GM19035 (cell line): ENCODE measurements at regions not wholly inside any gene's neighbourhood (a gene's known extent, or its start where the extent isn't known, plus 50 kb on each side); places are given as distances from the start of the nearest gene placed in this dataset.
"Not testable (repeated sequence)": the region's sequence is repeated elsewhere in the genome, so short reads cannot be mapped to it uniquely, and the experiment has no call there.

Source experiments
- ATAC-seq: cut with Tn5 transposase; IDR thresholded peaks from one replicate; pipeline ENCODE4 v1.9.1; 2021; ENCODE audit not compliant: unreplicated experiment

DNA sequence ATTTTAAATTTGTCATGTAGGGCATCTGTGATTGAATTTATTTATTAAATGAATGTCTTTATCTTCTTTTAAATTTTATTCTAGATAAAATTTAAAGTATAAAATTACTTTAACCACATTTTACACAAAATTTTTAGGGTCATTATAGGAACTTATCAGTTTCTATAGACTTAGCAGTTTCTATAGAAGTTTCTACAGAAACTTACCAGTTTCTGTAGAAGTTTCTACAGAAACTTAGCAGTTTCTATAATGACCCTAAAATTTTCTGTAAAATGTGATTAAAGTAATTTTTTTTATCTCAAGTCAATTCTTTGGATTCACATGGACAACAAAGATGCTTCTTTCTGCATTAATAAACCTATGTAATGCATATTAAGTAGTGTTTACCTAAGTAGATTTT, 565.9 kb upstream of the TECRL start:
- no peak for ATAC-seq

DNA sequence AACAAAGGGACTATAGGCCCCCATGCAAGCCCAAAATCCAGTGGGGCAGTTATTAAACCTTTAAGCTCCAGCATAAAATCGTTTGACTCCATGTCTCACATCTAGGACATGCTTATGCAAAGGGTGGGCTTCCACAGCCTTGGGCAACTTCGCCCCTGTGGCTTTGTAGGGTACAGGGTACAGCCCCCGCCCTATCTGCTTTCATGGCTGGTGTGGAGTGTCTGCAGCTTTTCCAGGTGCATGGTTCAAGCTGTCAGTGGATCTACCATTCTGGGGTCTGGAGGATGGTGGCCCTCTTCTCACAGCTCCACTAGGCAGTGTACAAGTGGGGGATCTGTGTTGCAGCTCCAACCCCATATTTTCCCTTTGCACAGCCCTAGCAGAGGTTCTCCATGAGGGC, 559.8 kb upstream of the TECRL start:
- ATAC-seq = no peak

DNA sequence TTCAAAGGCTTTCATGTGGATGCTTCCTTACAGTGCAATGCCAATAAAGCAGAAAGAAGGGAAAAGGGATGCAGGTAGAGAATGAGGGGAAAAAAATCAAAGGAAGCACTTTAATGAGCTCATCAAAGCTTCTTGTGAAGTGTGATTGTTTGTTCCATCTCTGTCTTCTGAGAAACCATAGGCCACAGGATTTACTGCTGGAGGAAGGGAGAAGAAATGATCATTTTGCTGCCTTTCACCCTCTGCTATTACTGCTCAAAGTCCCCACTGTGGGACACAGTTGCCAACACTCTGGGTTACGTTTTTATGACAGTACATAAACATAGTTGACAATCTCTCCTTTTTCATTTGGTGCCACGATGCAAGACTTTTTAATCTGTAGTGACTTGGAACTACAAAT, 558.0 kb upstream of the TECRL start:
- ATAC-seq = no peak

DNA sequence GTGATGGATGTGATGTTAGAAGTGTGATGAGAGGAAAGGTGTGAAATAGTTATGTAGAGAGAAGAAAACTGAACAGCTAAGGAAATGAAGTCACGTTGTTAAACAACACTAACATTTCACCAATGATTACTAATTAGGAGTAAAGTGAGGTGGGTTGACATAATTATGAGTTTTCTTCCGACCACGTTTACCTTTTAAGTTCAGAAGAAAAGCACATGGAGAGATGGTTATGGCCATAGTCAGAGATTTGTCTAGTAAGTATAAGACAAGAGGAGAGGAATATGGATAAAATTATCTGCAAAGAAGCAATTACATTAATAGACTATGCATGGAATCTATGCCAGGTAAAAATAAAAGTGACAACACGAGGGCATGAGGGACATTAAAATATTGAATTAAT, 551.3 kb upstream of the TECRL start:
- ATAC-seq = no peak

DNA sequence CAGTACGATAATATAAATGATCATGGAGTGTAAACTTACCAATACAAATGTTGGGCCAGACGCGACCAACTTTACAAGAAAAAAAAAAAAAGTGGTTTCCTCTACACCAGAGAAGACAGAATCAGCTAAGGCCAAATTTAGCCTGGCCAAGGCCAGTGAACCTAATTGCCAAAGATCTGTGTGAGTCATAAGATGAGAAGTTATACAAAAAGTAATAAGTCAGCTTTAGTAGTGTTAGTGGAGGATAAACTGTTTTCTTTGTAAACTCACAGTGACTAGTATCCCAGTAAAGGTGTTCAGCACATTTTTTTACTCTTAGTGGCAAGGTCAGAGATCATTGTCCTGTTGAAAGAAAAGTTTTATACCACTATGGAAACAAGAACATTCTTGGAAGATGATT, 531.4 kb upstream of the TECRL start:
- ATAC-seq = no peak

DNA sequence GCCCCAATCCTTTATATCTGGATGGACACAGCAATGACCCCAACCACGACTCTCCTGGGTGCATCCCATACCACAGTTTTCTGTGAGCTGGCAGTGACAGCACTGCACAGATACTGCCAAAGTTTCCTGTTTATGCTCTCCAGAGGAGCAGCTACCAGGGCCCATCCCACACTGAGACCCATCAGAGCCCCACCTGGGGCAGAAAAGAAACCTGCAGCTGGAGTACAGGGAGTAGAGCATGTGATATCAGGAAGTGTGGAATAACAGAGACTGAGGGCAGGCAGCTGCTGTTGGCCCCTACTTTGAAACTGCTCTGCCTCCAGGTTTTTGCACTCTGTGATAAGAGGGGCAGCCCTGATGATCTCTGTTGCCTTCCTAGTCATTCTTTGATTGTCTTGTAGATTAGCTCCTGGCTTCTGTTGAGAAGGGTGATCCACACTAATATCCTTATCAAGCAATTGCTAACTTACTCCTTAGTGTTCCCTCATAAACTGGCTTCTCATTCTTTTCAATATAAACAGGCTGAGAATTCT, 526.3 kb upstream of the TECRL start:
- ATAC-seq = no peak

DNA sequence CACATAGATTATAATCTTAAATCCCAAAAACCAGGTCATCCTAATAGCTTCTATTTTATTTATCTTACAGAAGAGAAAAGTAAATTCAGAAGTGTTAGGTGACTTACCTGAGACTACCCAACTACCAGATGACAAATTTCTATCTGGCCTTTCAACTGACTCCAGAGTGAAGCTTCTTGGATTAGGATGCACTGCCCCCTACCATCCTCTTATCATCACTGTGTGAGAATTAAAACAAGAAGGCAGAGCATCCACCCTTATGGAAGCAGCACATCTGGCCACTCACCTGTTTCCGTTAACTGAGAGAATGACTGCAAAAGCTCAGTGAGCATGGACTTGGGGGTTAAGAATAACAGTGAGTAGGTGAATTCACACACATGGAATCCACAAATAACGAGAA, 502.6 kb upstream of the TECRL start:
- no peak for ATAC-seq

DNA sequence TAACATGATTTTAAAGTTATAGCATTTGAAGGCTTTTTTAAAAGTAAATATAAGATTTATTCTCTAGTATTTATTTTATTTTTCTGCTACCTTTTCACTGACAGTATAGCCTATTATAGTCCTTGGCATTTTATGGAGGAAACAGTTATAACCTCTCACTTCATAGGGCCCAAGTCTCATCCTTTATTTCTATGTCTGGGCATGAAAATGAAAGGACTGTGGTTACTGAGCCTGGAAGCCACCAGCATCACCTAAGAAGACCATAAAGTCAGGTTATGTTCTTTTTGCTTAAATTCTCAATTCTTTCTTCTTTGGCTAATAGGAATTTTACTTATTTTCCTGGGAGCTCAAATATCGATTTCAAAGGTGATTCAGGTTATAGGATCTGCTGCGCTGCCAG, 494.7 kb upstream of the TECRL start:
- ATAC-seq = no peak

DNA sequence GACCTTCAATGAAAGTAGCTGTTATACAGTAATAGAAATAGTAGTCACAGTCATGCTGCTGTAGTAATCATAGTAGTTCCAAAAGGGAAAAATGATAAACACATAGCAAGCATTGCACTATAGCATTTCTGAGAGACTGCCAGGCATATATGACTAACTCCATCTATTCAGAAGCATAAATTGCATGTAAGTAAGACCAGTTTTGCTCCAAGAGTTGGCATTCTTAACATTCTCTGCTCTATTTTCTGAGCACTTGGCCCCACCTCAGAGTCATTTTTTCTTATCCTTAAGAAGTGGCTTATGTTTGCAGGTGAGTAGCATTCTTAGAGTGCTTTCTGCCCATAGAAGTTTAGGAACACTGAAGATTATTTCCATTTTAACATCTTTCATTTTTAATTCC, 490.3 kb upstream of the TECRL start:
- ATAC-seq = no peak

DNA sequence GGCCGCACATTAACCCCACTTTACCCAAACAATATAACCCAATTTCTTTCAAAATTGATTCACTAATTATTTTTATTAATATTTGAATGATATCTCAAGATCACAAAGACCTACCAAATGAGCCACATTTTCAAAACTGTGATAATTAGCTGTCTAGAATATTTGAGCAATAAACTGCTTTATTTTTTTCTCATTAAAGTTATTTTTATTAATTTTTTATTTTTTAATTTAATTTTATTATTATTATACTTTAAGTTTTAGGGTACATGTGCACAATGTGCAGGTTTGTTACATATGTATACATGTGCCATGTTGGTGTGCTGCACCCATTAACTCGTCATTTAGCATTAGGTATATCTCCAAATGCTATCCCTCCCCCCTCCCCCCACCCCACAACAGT, 489.8 kb upstream of the TECRL start:
- not testable (repeated sequence) for ATAC-seq

DNA sequence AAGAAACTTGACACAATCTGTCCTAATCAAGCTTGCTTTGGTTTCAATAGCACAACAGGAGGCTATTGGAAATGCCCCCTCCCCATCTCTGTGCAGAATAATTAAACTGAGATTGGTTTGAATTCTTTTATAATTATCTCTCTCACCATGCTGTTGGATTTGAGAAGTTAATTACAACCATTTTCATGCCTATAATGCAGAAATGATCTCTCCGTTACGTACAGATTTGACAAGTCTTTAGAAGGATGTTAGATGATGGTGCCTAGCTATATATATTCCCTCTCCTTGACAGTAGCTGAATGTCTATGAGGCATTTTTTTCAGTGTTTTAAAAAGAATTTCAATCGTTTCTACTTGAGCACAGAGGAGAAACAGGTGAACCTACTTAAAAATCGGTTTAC, 488.4 kb upstream of the TECRL start:
- no peak for ATAC-seq

DNA sequence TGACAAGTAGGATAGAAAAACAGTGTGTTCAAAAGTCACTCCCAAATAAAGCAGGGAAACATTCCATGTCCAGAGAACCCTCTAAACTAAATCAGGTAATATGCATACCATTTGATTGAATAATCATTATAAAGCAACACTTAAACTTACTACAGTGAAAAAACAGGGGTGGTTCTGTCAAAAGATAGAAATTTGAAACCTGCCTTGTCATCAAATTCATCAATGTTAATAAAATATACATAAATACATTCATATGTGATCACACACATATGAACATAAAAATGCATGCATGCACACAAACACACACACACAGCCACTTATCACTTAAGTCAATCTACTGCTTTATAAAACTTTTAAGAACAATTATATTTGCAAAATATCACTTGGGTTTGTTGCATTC, 485.8 kb upstream of the TECRL start:
- no peak for ATAC-seq

DNA sequence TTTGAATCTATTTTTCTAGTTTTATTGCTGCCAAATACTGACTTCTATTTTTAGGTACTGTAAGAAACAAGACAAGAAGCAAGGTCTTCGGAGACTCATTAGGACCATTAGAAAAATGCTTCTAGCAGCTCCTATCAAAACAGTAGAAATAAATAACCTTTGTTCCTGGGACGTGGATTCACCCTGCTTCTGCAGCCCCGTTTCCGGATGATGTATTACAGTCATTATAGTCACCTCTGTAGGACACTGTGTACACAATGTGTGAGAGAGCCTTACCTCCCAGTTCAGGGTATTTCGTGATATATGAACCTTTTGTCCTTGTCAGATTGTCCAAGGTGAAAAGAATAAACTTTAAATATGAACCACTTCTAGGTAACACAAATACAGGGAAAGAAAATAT, 484.0 kb upstream of the TECRL start:
- no peak for ATAC-seq

DNA sequence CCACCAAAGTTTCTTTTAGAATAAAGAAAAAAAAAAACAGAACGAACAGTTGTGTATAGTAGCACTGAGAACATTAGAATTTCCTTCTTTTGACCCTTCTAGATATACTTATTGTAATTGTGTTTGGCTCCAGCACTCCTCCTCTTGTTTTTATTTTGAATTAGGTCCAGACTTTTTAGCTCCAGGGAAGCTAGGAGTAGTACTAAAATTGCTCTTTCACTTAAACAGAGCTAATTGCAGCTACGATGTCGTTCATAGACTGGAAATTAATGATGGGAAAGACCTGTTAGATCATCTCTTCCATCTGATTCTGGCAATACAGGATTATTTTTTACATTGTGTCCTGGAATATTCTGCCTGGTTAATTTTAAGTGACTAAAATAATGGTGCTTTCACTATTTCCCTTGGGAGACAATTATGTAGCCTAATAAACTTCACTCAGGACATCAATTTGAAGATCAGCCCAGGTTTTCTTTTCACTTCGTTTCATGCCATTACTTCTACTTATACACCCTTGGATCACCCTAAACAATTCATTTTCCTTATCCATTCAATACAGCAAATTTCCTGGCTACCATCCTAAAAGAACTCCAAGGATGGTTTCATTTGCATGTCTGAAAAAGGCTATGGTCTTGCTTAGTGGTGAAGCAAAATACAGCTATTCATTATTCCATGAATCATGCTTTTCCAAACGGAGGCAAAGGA, 480.8 kb upstream of the TECRL start:
- no peak for ATAC-seq

DNA sequence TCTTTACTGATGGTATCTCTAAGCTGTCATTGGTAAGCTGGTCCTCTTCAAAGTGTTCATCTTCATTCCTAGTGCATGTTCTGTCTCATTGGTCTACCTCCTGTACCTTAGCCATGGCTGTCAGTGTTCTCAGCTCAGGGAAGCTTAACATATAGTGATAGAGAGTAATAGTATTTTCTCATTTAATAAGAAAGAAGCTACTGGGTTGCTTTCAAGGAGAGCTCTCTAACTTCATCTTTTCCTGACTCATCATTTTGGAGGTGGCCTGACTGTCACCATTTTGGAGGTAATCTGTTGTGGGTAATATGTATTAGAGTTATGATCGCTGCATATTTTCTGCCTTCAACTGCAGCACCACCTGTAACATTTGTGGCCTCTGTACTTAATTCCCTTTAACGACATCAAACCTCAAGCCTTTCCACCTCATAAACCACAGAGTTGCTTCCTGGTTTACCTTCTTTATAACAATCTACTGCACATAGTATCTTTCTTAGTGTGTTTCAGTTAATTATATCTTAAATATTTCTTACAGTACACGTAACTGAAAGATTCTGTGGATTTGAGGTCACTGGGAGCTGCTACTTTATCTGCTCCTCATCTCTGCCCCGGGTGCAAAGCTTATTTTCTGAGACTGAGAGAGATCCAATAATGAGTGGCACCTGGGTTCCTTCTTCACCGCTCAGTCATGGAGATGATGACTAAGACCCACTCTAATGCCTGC, 474.0 kb upstream of the TECRL start:
- ATAC-seq = no peak

DNA sequence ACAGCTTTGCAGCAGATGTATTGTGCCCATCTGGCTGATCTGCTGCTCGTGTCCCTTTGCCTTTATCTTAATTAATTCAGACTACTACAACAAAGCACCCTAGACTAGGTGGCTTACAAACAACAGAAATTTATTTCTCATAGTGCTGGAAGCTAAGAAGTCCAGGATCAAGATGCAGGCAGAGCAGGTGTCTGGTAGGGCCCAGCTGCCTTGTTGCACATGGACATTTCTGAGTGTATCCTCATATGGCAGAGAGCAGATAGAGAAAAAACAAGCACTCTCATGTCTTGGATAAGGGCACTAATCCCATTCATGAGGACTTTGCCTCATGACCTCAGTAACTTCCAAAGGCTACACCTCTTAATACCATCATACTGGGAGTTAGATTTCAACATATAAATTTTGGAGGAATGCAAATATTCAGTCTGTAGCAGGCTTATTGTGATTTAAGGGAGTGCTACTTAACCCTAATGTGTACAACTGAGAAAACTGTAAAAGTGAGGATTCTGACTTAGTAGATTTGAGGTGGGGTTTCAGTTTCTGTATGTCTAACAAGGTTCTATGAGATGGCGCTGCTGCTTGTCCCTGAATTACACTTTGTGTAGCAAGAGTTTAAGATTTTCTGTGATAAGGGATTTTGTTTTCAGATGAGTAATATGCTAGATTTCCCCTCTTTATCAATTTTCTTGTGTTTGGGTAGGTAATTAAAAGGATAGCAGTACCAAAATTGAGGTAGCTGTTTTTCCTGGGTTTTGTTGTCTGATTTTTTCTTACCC, 473.2 kb upstream of the TECRL start:
- ATAC-seq = no peak

DNA sequence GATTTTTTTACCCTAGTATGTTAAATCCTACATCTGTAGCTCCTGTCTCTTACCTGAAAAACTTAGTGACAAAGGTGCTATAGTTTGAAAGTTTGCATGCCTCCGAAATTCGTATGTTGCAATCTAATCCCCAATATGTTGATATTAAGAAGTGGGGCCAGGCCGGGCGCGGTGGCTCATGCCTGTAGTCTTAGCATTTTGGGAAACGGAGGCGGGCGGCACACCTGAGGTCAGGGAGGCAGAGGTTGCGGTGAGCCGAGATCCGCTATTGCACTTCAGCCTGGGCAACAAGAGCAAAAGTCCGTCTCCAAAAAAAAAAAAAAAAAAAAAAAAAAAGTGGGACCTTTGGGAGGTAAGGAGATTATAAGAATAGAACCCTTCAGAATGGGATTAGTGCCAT, 471.3 kb upstream of the TECRL start:
- no peak for ATAC-seq

DNA sequence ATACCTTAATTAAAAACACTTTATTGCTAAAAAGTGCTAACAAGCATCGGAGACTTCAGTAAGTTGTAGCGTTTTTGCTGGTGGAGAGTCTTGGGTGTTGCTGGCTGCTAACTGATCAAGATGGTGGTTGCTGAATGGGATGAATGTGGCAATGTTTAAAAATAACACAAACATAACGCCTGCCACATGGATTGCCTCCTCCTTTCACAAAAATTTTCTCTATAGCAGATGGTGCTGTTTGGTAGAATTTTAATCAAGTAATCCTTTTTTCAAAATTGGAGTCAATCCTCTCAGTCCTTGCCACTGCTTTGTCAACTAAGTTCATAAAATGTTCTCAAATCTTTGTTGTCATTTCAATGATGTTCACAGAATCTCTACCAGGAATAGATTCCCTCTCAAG, 466.8 kb upstream of the TECRL start:
- ATAC-seq = no peak

DNA sequence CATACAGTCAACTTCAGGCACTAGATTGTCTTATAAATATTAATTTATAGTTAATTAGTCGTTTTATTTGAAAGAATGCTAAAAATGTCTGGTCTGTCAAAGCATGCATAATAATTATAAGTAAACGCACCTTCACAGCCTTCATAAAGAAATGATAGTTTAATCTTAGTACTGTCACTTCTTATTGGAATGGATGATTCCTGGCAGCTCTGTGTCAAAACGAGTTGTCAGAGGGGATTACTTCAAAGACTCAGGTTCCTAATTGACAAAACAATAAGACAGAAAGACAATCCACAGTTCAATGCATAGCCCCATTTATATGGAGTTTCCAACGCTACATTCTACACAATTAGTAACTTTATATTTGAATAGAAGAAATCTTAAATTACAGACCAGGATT, 461.3 kb upstream of the TECRL start:
- no peak for ATAC-seq

DNA sequence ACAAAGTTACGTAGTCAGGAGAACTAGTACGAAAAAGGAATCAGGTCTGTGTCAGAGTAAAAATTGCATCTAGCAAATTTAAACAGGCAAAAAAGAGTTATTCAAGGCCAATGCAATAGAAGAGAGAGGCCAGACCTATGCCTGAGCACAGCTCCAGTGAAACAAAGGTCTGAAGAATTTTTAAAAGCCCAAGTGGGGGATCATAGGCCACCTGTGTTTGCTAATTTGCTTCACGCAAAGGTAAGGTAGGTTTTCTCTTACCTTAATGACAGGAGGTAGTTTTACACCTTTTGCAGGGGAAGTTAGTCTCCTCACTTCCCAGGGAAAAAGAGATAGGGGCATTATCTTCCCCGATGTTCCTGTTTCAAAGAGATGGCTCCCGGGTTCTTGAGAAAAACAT, 448.6 kb upstream of the TECRL start:
- no peak for ATAC-seq

DNA sequence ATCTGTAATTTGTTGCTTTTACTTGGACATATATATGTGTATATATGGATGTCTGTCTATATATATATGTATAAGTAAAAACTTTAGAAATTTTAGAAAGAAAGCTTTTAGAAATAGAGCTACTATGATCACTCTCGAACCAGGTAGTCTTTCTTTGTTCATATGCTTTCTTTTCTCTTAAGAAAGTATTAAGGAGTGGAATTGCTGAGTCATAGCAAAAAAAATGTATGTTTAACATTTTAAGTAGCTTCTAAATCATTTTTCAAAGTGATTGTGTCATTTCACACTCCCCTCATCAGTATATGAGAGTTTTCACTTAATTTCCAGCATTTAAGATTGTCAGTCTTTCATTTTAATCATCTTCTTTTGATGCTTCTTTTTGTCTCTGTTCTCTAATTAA, 447.9 kb upstream of the TECRL start:
- no peak for ATAC-seq

DNA sequence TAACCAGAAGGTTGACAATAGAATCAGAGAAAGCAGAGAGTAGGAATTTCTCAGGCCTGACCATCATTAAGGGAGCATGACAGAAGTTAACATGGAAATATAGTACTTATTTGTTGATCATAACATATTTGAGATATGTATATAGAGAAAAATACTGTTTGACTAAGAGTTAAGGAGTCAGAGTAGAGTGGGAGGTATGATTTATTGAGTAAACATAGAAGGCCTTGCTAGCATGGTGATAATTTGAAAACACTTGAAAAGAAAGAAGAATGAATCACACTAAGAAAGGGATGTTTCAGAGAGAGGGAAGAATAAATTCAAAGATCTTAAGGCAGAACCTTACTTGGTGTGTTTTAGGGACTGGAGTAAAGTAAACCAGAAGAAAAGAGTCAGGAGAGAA, 437.2 kb upstream of the TECRL start:
- ATAC-seq = no peak
